ENCODE measurements at regions not wholly inside any gene's neighbourhood (a gene's known extent, or its start where the extent isn't known, plus 50 kb on each side); places are given as distances from the start of the nearest gene placed in this dataset.

GRCh38 chr4:123603165-123603564, 206.6 kb downstream of the SPRY1 start:
- no peak for TF ChIP-seq CTCF (IDR thresholded peaks at IDR 0.05; ENCODE audit: poor library complexity, severe bottlenecking)
- no peak for TF ChIP-seq EZH2 (IDR thresholded peaks at IDR 0.05; ENCODE audit: borderline replicate concordance, insufficient read depth, low read length, poor library complexity, severe bottlenecking)
- TF ChIP-seq EP300 (conservative IDR thresholded peaks at IDR 0.05; ENCODE audit: poor library complexity, severe bottlenecking), result no peak
- no peak for TF ChIP-seq SMC3 (conservative IDR thresholded peaks at IDR 0.05; ENCODE audit: poor library complexity)
- TF ChIP-seq RAD21 (conservative IDR thresholded peaks at IDR 0.05), result no peak
- no peak for TF ChIP-seq MXI1 (conservative IDR thresholded peaks at IDR 0.05; ENCODE audit: poor library complexity, severe bottlenecking)
- TF ChIP-seq POLR2AphosphoS5 (IDR thresholded peaks at IDR 0.05), result no peak

Data from neural cell (in vitro differentiated cells).